HepG2 (cell line): ENCODE measurements at regions not wholly inside any gene's neighbourhood (a gene's known extent, or its start where the extent isn't known, plus 50 kb on each side); places are given as distances from the start of the nearest gene placed in this dataset.

ENCODE experiments used
- ATAC-seq: fragments of 200-7000 bp; cut with Tn5 transposase; 3 replicates; pipeline ENCODE4 v1.9.1; 2020; ENCODE audit warnings: mild to moderate bottlenecking, moderate library complexity
- BruUV-seq: library from RNA; stranded (reverse); fragments of 400-500 nt; replicated peaks from 2 replicates; lab custom pipeline; 2021; lab: Mats Ljungman, UMichigan
- CTCF ChIA-PET: fragments of 300-600 bp; formaldehyde crosslinking; extraction: SDS; loops from one replicate; lab custom pipeline; 2021; ENCODE audit warnings: low total read pairs, inconsistent platforms, low intra/inter-chr PET ratio; lab: Yijun Ruan, JAX
- POLR2A ChIA-PET: fragments of 350-600 bp; sonication (Branson Sonifier 250); formaldehyde crosslinking; loops from one replicate; lab custom pipeline; 2020; ENCODE audit warnings: antibody characterized with exemption, inconsistent platforms; lab: Yijun Ruan, JAX
- DNase-seq: peaks from one replicate; pipeline ENCODE4 v3.0.0-alpha.2; 2015; ENCODE audit warnings: low spot score
- FAIRE-seq: peaks from 3 replicates; lab custom pipeline; 2011; peaks lifted over from hg19 to GRCh38; lab: Jason Lieb, UNC
- H2AFZ ChIP-seq: one replicate; pipeline ENCODE4 v1.6.1; 2011; ENCODE audit warnings: low read length, inconsistent platforms
- H3K27ac ChIP-seq: fragments of 300-600 bp; 3 replicates; pipeline ENCODE4 v1.8.0; 2011; ENCODE audit warnings: mixed run types, mild to moderate bottlenecking, mixed read lengths, low read length, inconsistent platforms; ENCODE audit not compliant: insufficient read depth; ENCODE audit errors: extremely low read length
- H3K27me3 ChIP-seq, 2 experiments: fragments of 200-600 bp in 1 of 2; 2 replicates in 1 of 2; 3 replicates in 1 of 2; pipeline versions ENCODE4 v1.6.0 to v1.8.0; 2011; ENCODE audit warnings: low read length in 2 of 2, mild to moderate bottlenecking in 2 of 2, moderate library complexity in 2 of 2, inconsistent platforms in 1 of 2; ENCODE audit not compliant: insufficient read depth in 2 of 2, control insufficient read depth in 1 of 2
- H3K36me3 ChIP-seq, 2 experiments: fragments of 200-600 bp in 1 of 2; replicated peaks in 1 of 2; 2 replicates in 1 of 2; 3 replicates in 1 of 2; pipeline versions ENCODE4 v1.5.1 to v1.8.0; 2011; ENCODE audit warnings: low read length in 2 of 2, inconsistent platforms in 1 of 2; ENCODE audit not compliant: insufficient read depth in 2 of 2, control insufficient read depth in 1 of 2
- H3K4me1 ChIP-seq: 2 replicates; pipeline ENCODE4 v1.5.1; 2012; ENCODE audit warnings: low read length, inconsistent platforms; ENCODE audit not compliant: insufficient read depth
- H3K4me2 ChIP-seq: 2 replicates; pipeline ENCODE4 v1.6.0; 2011; ENCODE audit warnings: low read depth, low read length, inconsistent platforms
- H3K4me3 ChIP-seq, 3 experiments: fragments of 200-600 bp in 1 of 3; sonication (generic), shearing (Covaris generic) in 1 of 3; replicated peaks in 1 of 3; 2 replicates each; pipeline ENCODE4 v1.5.1; 2011 to 2016; ENCODE audit warnings: low read length in 3 of 3, inconsistent platforms in 2 of 3, low read depth in 2 of 3, mild to moderate bottlenecking in 2 of 3, control low read depth in 1 of 3, mixed read lengths in 1 of 3; ENCODE audit not compliant: insufficient read depth in 1 of 3
- H3K79me2 ChIP-seq: one replicate; pipeline ENCODE4 v1.6.1; 2011; ENCODE audit warnings: low read length, inconsistent platforms; ENCODE audit not compliant: insufficient read depth
- H3K9ac ChIP-seq: 2 replicates; pipeline ENCODE4 v1.6.0; 2011; ENCODE audit warnings: mild to moderate bottlenecking, low read depth, low read length, inconsistent platforms; ENCODE audit not compliant: insufficient read depth
- H3K9me3 ChIP-seq: 2 replicates; pipeline ENCODE4 v1.5.1; 2012; ENCODE audit warnings: mild to moderate bottlenecking, low read length
- H4K20me1 ChIP-seq: 2 replicates; pipeline ENCODE4 v1.6.0; 2011; ENCODE audit warnings: inconsistent platforms, mild to moderate bottlenecking, low read length, moderate library complexity; ENCODE audit not compliant: insufficient read depth
- AGO1 ChIP-seq: fragments of 200-400 bp; formaldehyde crosslinking; IDR thresholded peaks from 2 replicates; pipeline ENCODE4 v1.6.1; 2017; ENCODE audit warnings: mild to moderate bottlenecking, low read depth, low read length, moderate library complexity; ENCODE audit not compliant: poor library complexity, severe bottlenecking
- HCFC1 ChIP-seq: fragments of 150-350 bp; IDR thresholded peaks from 2 replicates; pipeline ENCODE4 v1.6.1; 2014; ENCODE audit warnings: low read depth, low read length
- HNRNPK ChIP-seq: fragments of 200-400 bp; formaldehyde crosslinking; IDR thresholded peaks from 2 replicates; pipeline ENCODE4 v1.6.1; 2018; ENCODE audit warnings: low read length, low read depth, moderate library complexity, mild to moderate bottlenecking; ENCODE audit not compliant: poor library complexity, severe bottlenecking
- LCORL ChIP-seq, 2 experiments: fragments of 450-650 bp in 1 of 2; sonication (generic) in 1 of 2; formaldehyde crosslinking in 1 of 2; IDR thresholded peaks; 2 replicates each; pipeline versions ENCODE4 v1.5.0 to v1.6.1; 2017 to 2020; ENCODE audit warnings: antibody characterized with exemption in 1 of 2, missing genetic modification reagents in 1 of 2
- SCMH1 ChIP-seq: sonication (generic); formaldehyde crosslinking; IDR thresholded peaks from 2 replicates; pipeline ENCODE4 v1.9.0; 2021; ENCODE audit warnings: missing genetic modification reagents, mild to moderate bottlenecking, borderline replicate concordance
- ZHX2 ChIP-seq, 2 experiments: sonication (generic) in 1 of 2; formaldehyde crosslinking in 1 of 2; IDR thresholded peaks; 2 replicates each; pipeline versions ENCODE4 v1.6.1 to v1.9.0; 2014 to 2022; ENCODE audit warnings: antibody characterized with exemption in 1 of 2, borderline replicate concordance in 1 of 2, inconsistent platforms in 1 of 2, low read depth in 1 of 2, missing genetic modification reagents in 1 of 2
- ZIK1 ChIP-seq: sonication (generic); formaldehyde crosslinking; IDR thresholded peaks from 2 replicates; pipeline ENCODE4 v1.5.0; 2020; ENCODE audit warnings: mild to moderate bottlenecking, low read depth, missing genetic modification reagents, borderline replicate concordance
- WGBS: methylation state at CpG from one replicate; pipeline ENCODE4 v1.1.6; 2017; ENCODE audit warnings: low lambda C conversion rate; 5-methylcytosine and 5-hydroxymethylcytosine counted together
- in situ Hi-C: cut with HindIII; loops from 2 replicates; pipeline ENCODE4 v1.10.0; 2017; ENCODE audit warnings: low pct_unique_long_range_greater_than_20kb; ENCODE audit not compliant: extremely low pct_ligation_motif_present
- intact Hi-C: fragments of 100-400 bp; cut with micrococcal nuclease; formaldehyde crosslinking; loops from one replicate; pipeline ENCODE4 v1.10.0; 2022; ENCODE audit not compliant: unreplicated experiment

- DNase-seq, result no peak
- BruUV-seq, result no TSS peak
- FAIRE-seq, result no peak
- ChIA-PET POLR2A (no interaction called here), CTCF (no interaction called here)
- peaks cover 0 to 22% of the 10 kb centered on the region in 2 experiments; a peak in 1 of 5 replicates for H3K27me3 ChIP-seq
- no peak overlapping the region for H3K4me2 ChIP-seq
- intact Hi-C loops (no loop called here), in situ Hi-C loops (loop anchor here (25.0 kb wide), 1 partner anchor 138 kb away; no protein-coding TSS in a partner anchor)
- H3K27ac ChIP-seq, result no peak overlapping the region
- H3K9ac ChIP-seq, result no peak overlapping the region
- no peak overlapping the region for H3K4me3 ChIP-seq
- H3K36me3 ChIP-seq, result no peaks in the 10 kb centered on the region
- 38% methylated on average over 14 of the region's 20 CpGs for WGBS
- H2AFZ ChIP-seq, result no peak overlapping the region
- TF ChIP-seq LCORL (IDR thresholded peaks at IDR 0.05) (no peak), LCORL (CRISPR knock-in tag; IDR thresholded peaks at IDR 0.05) (no peak), HNRNPK (no peak), HCFC1 (no peak), ZHX2 (IDR thresholded peaks at IDR 0.05; ENCODE audit: low read depth) (no peak), ZHX2 (CRISPR knock-in tag; IDR thresholded peaks at IDR 0.05; ENCODE audit: borderline replicate concordance) (no peak), AGO1 (no peak), SCMH1 (CRISPR knock-in tag) (no peak), ZIK1 (CRISPR knock-in tag) (no peak)
- no peaks in the 10 kb centered on the region for H3K9me3 ChIP-seq
- H3K4me1 ChIP-seq, result no peaks in the 10 kb centered on the region
- H4K20me1 ChIP-seq, result no peaks in the 10 kb centered on the region
- no peak for ATAC-seq
- H3K79me2 ChIP-seq, result no peaks in the 10 kb centered on the region
Measured at GRCh38 chrX:119999087-119999634, 55.6 kb upstream of the NKAP start.
